Neural cell (in vitro differentiated cells): ENCODE measurements at regions not wholly inside any gene's neighbourhood (a gene's known extent, or its start where the extent isn't known, plus 50 kb on each side); places are given as distances from the start of the nearest gene placed in this dataset.

Source experiments
- EZH2 ChIP-seq: fragments of 200-600, 300-800 bp; shearing (Covaris generic), sonication (generic); IDR thresholded peaks from 2 replicates; pipeline ENCODE4 v1.6.1; 2014; ENCODE audit warnings: antibody characterized with exemption, low read length, borderline replicate concordance, mild to moderate bottlenecking; ENCODE audit not compliant: insufficient read depth, poor library complexity, severe bottlenecking
- MXI1 ChIP-seq: fragments of 450-650 bp; conservative IDR thresholded peaks from 2 replicates; pipeline ENCODE4 v1.6.1; 2014; ENCODE audit warnings: antibody characterized with exemption, mild to moderate bottlenecking; ENCODE audit not compliant: poor library complexity, severe bottlenecking
- POLR2AphosphoS5 ChIP-seq: IDR thresholded peaks from 2 replicates; pipeline ENCODE4 v1.6.1; 2012
- RAD21 ChIP-seq: fragments of 450-650 bp; conservative IDR thresholded peaks from 2 replicates; pipeline ENCODE4 v1.6.1; 2014; ENCODE audit warnings: antibody characterized with exemption, mild to moderate bottlenecking, moderate library complexity
- TAF1 ChIP-seq: IDR thresholded peaks from 2 replicates; pipeline ENCODE4 v1.6.1; 2012; ENCODE audit warnings: low read depth
- TF ChIP-seq, protein P1 (sequence below): fragments of 450-650 bp; IDR thresholded peaks from 2 replicates; pipeline ENCODE4 v1.5.1; 2014; ENCODE audit warnings: antibody characterized with exemption, mild to moderate bottlenecking, moderate library complexity; ENCODE audit not compliant: poor library complexity, severe bottlenecking

DNA sequence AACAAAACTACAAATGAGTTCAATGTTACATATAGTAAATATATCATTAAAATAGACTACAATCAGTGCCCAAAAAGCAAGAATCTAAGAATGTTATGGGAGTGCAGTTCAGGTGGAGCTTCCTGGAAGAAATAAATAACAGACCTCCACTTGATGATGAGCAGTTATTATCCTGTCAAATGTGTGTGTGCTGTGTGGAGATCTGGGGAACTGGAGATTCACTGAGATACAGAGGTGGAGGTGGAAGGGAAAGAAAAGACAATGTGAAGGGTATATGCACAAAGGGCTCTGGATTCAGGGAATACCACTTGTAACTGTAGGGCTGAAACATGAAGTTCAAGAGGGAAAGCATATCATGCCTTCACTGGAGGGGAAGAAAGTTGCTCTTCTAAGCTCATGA is 331.1 kb downstream of the SEMA3D start:
- TF ChIP-seq RAD21 (no peak), MXI1 (no peak), EZH2 (no peak), POLR2AphosphoS5 (no peak), TAF1 (no peak)
- TF ChIP-seq, protein P1, sequence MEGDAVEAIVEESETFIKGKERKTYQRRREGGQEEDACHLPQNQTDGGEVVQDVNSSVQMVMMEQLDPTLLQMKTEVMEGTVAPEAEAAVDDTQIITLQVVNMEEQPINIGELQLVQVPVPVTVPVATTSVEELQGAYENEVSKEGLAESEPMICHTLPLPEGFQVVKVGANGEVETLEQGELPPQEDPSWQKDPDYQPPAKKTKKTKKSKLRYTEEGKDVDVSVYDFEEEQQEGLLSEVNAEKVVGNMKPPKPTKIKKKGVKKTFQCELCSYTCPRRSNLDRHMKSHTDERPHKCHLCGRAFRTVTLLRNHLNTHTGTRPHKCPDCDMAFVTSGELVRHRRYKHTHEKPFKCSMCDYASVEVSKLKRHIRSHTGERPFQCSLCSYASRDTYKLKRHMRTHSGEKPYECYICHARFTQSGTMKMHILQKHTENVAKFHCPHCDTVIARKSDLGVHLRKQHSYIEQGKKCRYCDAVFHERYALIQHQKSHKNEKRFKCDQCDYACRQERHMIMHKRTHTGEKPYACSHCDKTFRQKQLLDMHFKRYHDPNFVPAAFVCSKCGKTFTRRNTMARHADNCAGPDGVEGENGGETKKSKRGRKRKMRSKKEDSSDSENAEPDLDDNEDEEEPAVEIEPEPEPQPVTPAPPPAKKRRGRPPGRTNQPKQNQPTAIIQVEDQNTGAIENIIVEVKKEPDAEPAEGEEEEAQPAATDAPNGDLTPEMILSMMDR = no peak
